ENCODE measurements at regions not wholly inside any gene's neighbourhood (a gene's known extent, or its start where the extent isn't known, plus 50 kb on each side); places are given as distances from the start of the nearest gene placed in this dataset.
A peak's percentile ranks its signal among the peaks of the same experiment; 100 is the strongest.

GRCh38 chr5:141800617-141801016 lies 77.6 kb downstream of the PCDH1 start:
- no peak for DNase-seq (ENCODE audit: low spot score)

GRCh38 chr5:141799507-141800167 lies 78.6 kb downstream of the PCDH1 start:
- DNase-seq (ENCODE audit: low spot score), result no peak

DNA sequence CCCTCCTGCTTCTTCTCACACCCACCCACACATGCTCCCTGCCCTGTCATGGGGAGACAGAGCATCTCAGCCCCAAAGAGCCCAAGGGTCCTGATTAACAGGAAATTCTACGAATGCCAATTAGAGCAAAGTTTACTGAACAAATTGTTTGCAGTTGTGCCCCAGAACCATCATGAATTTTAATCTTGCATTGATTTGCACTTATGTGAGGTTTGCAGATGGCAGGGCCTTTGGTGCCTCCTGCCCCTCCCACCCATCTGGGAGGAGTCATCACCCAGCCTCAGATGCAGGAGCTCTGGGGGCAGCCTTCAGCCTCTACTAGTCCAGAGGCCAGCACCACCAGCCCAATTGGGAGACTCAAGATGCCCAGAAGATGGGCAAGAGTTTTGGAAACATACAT lies 80.8 kb downstream of the PCDH1 start:
- no peak for DNase-seq (ENCODE audit: low spot score)

DNA sequence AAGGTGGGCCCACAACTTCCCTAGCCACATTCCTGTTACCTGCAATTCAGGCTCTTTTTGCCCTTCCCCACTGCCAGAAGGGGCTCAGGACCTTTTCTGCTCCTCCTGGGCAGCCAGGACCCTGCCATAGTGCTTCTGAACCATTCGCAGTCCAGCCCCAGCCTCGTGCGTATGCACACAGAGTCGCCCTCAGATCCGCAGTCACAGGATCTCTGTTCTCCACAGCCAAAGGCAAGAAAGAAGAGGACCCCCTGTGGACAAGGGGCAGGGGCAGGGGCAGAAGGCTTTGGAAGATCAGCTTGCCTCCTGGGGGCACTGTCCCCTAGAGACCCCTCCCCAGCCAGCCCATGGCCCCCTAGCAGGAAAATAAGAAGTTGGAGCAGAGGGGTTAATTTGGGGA lies 82.8 kb downstream of the PCDH1 start:
- DNase-seq (ENCODE audit: low spot score), result no peak

DNA sequence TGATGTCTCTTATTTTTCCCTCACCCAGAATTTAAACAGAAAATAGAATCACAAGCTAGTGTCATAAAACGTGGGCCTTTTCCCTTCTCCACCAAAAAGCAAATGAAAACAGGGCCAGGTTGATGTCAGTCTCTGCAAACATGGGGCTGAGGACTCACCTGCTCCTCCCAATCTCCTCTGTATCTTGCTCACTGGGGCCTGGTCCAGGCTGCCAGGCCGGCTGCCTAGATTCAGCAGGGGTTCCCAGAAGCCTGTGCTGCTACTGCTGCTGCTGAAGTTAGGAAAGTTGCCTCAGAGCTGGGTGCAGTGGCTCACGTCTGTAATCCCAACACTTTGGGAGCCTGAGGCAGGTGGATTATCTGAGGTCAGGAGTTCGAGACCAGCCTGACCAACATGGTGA lies 84.3 kb downstream of the PCDH1 start:
- no peak for DNase-seq (ENCODE audit: low spot score)

DNA sequence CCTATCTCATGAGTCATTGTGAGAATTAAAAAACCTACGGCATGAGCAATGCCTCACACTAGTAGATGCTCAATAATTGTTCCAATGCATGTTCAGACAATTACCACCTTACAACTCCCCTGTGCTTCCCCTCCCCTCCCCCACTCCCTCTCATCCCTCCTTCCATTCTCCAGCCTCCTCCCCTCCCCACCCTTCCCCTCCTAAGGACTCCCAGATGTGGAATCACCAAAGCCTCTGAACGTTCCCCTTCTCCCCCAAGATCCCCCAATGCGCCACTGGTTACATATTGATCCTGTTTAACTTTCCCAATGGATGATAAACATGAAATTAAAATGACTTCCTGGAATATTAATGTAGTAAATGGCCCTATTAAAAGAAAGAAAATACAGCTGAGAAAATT lies 84.8 kb downstream of the PCDH1 start:
- DNase-seq (ENCODE audit: low spot score), result no peak

GRCh38 chr5:141790630-141791029 lies 87.6 kb downstream of the PCDH1 start:
- DNase-seq (ENCODE audit: low spot score), result no peak

DNA sequence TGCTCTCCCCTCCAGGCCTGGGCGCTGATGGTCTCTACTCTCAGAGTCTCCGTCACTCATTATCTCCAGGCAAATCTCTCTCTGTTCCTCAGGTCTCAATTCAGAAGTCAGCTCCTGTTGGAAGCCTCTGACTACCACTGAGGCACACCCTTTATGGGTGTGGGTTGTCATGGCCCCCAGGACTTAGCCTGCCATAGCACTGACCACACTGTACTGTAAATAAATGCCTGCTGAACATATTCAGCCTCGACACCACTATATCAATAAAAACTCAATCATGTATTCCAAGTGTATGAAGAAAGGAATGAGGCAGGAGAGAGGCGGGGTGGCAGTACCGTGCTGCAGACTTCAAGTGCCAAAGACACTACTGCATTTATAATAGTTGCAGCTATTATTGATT lies 88.9 kb downstream of the PCDH1 start:
- no peak for DNase-seq (ENCODE audit: low spot score)

DNA sequence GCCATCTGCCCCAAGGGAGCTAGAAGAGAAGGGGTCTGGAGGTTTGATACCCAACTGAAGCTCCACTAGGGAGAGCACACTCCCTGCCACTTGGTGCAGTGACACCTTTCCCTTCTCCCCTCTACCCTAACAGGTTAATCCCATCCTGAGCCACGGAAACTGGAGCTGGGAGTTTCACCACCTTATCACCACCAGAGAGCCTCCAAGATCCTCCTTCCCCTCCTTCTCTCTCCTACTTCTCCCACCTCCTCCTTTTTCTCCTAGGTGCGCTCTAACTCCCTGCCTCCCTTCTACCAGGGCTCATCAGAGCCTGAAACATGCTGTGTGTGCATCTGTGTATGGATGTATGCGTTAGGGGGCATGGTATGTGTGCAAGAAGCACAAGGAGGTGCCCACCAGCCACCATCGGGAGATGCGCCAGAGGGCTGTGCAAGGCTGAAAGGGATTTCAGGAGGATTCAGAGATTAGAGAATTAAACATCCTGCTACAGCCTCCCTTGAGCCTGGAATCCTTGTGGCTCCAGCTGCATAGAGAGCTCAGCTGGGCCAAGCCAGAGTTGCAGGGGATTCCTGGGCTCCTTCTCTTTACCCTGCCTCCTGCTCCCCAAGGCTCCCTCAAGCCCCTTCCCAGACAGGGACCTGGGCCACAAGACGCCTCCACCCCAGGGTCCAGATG lies 89.8 kb downstream of the PCDH1 start:
- no peak for DNase-seq (ENCODE audit: low spot score)

- no peak for DNase-seq (ENCODE audit: low spot score)
Measured at GRCh38 chr5:141787376-141787775, 90.8 kb downstream of the PCDH1 start.

- no peak for DNase-seq (ENCODE audit: low spot score)
Measured at GRCh38 chr5:141786700-141787099, 91.5 kb downstream of the PCDH1 start.

DNA sequence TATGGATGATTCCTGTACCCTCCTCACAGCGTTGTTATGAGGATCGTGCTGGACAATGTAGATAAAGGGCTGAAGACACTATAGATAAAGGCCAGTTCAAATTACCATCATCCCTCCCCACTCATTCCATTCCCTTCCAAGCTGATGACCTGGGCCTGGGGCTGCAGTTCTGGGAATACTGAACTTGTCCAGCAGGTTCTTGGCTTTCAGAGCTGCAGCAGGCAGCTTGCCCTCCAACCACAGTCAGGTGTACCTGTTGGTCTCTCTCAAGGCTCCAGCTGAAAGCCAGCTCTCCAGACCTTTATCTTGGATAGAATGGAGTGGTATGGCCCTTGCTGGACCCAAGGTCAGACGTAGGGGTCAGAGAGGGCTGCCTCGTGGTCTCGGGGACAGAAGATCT lies 92.5 kb downstream of the PCDH1 start:
- no peak for DNase-seq (ENCODE audit: low spot score)

DNA sequence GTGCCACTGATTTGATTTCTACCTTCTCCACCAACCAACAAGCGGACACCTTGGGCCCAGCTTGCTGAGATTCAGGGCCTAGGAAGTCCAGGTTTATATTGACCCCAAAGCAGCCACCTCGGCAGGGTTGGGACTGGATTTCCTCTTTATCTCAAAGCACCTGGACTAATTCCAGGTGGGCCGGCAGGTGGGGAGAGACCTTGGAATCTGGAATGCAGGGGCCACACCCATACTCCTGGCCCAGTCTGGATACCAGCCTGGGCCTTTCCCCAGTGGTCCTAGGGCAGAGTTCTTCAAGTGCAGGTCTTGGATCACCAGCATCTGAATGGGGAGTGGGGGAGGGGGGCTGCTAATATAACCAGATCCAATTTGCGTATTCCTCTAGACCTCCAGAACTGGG lies 93.1 kb downstream of the PCDH1 start:
- no peak for DNase-seq (ENCODE audit: low spot score)

DNA sequence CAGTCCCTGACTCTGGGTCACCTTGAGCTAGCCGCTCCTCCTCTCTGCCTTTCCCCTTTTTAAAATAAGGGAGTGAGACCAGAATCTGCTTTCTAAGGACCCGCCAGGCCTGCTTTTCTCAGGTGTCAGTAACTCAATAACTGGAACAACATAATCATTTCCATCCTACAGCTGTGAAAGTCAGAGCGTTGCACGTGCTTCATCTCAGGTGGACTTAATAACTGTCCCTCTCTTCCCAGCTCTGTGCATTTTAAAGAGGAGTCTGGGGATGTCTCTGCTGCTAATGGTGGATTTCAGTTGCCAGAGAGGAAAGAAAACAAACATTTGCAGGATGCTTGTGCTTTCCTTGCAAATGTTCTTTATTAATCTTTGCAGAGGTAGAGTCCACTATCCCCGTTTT lies 93.7 kb downstream of the PCDH1 start:
- no peak for DNase-seq (ENCODE audit: low spot score)

- no peak for DNase-seq (ENCODE audit: low spot score)
Measured at GRCh38 chr5:141783947-141784296, 94.3 kb downstream of the PCDH1 start.

GRCh38 chr5:141783005-141783946 lies 94.9 kb downstream of the PCDH1 start:
- no peak for DNase-seq (ENCODE audit: low spot score)

DNA sequence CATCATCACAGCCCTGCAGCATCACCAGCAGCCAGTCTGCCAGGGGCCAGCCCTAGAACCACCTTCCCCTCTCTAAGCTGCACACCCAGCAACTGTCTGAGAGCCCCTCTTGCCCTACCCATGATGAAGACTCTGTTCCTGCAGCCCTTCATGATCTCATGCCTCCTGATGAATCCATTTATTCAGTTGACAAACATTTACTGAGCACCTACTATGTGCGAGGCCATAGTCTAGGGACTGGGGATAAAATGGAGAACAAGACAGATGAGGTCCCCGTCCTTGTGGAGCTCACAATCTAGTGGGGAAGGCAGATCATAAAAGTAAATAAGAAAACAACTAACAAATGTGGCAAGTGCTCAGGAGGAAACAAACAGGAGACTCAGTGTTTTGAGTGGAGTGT lies 96.3 kb downstream of the PCDH1 start:
- no peak for DNase-seq (ENCODE audit: low spot score)

GRCh38 chr5:141780952-141781781 lies 97.0 kb downstream of the PCDH1 start:
- no peak for DNase-seq (ENCODE audit: low spot score)

DNA sequence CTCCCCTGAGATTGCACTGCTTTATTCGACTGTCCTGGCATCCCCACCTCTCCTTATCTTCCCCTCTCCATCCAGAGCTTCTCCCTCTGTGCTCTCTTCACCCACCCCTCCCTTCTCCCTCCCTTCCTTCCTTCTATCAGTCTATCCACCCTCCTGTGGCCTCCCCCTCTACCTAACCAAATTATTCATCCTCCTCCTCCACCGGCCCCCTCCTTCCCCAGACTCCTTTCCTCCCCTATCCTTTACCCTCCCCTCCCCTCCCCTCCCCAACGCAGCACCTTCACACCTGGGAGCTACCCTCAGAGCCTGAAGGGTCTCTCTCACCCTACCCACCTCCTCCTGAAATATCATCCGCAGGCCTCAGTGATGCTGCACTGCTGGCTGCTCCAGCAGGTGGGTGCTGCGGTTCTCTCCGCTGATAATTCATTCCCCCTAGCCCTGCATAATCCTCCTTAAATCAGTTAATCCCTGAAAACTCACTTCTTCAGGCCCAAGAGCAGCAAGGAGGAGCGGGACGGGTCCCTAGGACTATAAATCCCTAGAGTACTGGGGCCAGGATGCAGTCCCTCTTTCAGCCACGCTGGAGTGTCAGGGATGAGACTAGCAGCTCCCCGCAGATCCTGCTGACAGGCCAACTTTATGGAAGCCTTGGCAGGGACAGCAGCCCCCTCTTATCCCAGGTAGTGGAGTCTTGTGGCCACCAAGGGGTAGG lies 97.8 kb downstream of the PCDH1 start:
- DNase-seq (ENCODE audit: low spot score), result no peak

DNA sequence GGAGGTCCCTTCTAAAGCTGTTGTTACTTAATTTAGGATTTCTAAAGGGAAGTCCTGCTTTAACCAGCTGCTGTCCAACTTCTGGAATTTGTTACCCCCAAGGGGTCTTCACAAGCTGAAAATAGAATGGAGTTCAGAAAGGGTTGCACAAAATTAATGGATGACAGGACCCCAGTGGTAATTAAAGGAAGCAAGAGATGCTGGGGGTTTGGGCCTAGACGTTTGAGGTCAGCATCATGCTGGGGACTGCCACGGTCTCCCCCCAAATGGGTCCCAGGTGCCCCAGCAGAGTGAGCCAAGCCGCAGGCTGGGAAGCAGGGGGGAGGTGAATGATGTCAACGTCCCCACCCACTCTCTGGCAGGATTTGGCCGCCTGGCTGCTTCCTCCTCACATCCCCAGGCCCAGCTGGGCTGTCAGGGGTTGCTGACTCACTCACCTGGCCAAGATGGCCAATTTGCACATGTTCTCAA lies 97.5 kb upstream of the ARAP3 start:
- peak; percentile 71 for DNase-seq (ENCODE audit: low spot score)

DNA sequence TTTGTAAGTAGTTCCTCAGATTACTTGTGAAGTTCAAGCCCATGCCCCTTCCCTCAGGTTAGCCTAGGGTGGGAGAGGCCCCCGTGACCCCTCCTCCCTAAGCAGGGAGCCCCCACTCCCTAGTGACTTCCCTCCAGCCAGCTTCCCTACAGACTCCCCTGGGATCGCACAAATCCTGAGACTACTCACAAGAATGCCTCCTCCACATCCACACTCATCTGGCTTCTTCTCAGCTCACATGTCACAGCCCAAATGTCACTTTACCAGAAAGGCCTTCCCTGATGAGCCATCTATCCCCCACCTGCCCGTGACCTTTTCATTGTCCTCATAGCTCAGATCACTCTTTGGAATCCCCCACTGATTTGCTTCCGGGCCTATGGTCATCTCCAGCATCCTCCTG lies 96.7 kb upstream of the ARAP3 start:
- DNase-seq (ENCODE audit: low spot score), result no peak
